Uterus (tissue), 2 donors: ENCODE measurements at regions not wholly inside any gene's neighbourhood (a gene's known extent, or its start where the extent isn't known, plus 50 kb on each side); places are given as distances from the start of the nearest gene placed in this dataset.

Source experiments
- CTCF ChIP-seq, 4 experiments: fragments of 200-600 bp in 2 of 4; fragments of 450-650 bp in 2 of 4; sonication (generic) in 2 of 4; IDR thresholded peaks; one replicate each; pipeline ENCODE4 v1.5.1; 2016 to 2019; ENCODE audit warnings: antibody characterized with exemption in 4 of 4, mild to moderate bottlenecking in 2 of 4, moderate library complexity in 1 of 4
- POLR2A ChIP-seq, 2 donors: fragments of 450-650 bp; IDR thresholded peaks; one replicate each; pipeline ENCODE4 v1.6.1; 2016; ENCODE audit warnings: antibody characterized with exemption in 2 of 2, mild to moderate bottlenecking in 1 of 2, moderate library complexity in 1 of 2

GRCh38 chr22:48700180-48700565, 1127.5 kb downstream of the BRD1 start:
- TF ChIP-seq CTCF (IDR thresholded peaks at IDR 0.05) (no peak), POLR2A (IDR thresholded peaks at IDR 0.05) (no peak)
